Stimulated activated CD8-positive, alpha-beta memory T cell treated with anti-CD3 and anti-CD28 coated beads, Interleukin-12 subunit alpha, Interleukin-12 subunit beta, amount 100 ng/mL, for 1 hour (primary cell): ENCODE measurements at regions not wholly inside any gene's neighbourhood (a gene's known extent, or its start where the extent isn't known, plus 50 kb on each side); places are given as distances from the start of the nearest gene placed in this dataset.
A peak's percentile ranks its signal among the peaks of the same experiment; 100 is the strongest.

Source experiments
- DNase-seq: peaks from one replicate; pipeline ENCODE4 v3.0.0-alpha.2; 2020; ENCODE audit warnings: low read depth

GRCh38 chrX:39809331-39809730 is 288.4 kb downstream of the BCOR start:
- DNase-seq = no peak

- DNase-seq = no peak
These were observed 286.9 kb downstream of the BCOR start for GRCh38 chrX:39810901-39811300.

- no peak for DNase-seq
These were observed 286.4 kb downstream of the BCOR start for GRCh38 chrX:39811376-39811775.

- DNase-seq = no peak
These were observed 284.0 kb downstream of the BCOR start for GRCh38 chrX:39813631-39814277.

GRCh38 chrX:39814391-39814790 is 283.4 kb downstream of the BCOR start:
- DNase-seq = peak; percentile 17

GRCh38 chrX:39815631-39816030 is 282.1 kb downstream of the BCOR start:
- DNase-seq = no peak

- no peak for DNase-seq
These were observed 280.7 kb downstream of the BCOR start for GRCh38 chrX:39816871-39817731.

- no peak for DNase-seq
These were observed 279.8 kb downstream of the BCOR start for GRCh38 chrX:39817754-39818470.

- no peak for DNase-seq
These were observed 279.0 kb downstream of the BCOR start for GRCh38 chrX:39818750-39819149.

- no peak for DNase-seq
These were observed 277.6 kb downstream of the BCOR start for GRCh38 chrX:39819921-39820849.

GRCh38 chrX:39820938-39821708 is 276.6 kb downstream of the BCOR start:
- no peak for DNase-seq

- no peak for DNase-seq
These were observed 276.1 kb downstream of the BCOR start for GRCh38 chrX:39821709-39822095.

- no peak for DNase-seq
These were observed 275.5 kb downstream of the BCOR start for GRCh38 chrX:39822133-39822748.

GRCh38 chrX:39823424-39823823 is 274.3 kb downstream of the BCOR start:
- no peak for DNase-seq

- no peak for DNase-seq
These were observed 273.9 kb downstream of the BCOR start for GRCh38 chrX:39823854-39824253.

- DNase-seq = no peak
These were observed 270.8 kb downstream of the BCOR start for GRCh38 chrX:39826813-39827543.

GRCh38 chrX:39827951-39828350 is 269.8 kb downstream of the BCOR start:
- no peak for DNase-seq

GRCh38 chrX:39828971-39829370 is 268.8 kb downstream of the BCOR start:
- DNase-seq = no peak

GRCh38 chrX:39829965-39830364 is 267.8 kb downstream of the BCOR start:
- no peak for DNase-seq

GRCh38 chrX:39830414-39830813 is 267.3 kb downstream of the BCOR start:
- DNase-seq = no peak
